ENCODE measurements at regions not wholly inside any gene's neighbourhood (a gene's known extent, or its start where the extent isn't known, plus 50 kb on each side); places are given as distances from the start of the nearest gene placed in this dataset.
"Not testable (repeated sequence)": the region's sequence is repeated elsewhere in the genome, so short reads cannot be mapped to it uniquely, and the experiment has no call there.

GRCh38 chr11:37442576-37442975 is 844.5 kb upstream of the RAG2 start:
- CTCF ChIA-PET = no interaction called here
- no peak for DNase-seq
- Mint-ChIP-seq H3K27ac (no peak overlapping the region), H3K36me3 (ENCODE audit: low read depth) (no peaks in the 10 kb centered on the region), H3K4me1 (ENCODE audit: low read depth) (no peaks in the 10 kb centered on the region), H3K27me3 (no peaks in the 10 kb centered on the region), H3K4me3 (no peak overlapping the region), H3K9me3 (peaks cover 11% of the 10 kb centered on the region)
- intact Hi-C loops (cut with micrococcal nuclease) = no loop called here
- POLR2A ChIA-PET = no interaction called here
- no peak for TF ChIP-seq CTCF (IDR thresholded peaks at IDR 0.05)
- ATAC-seq = no peak

- intact Hi-C loops (cut with micrococcal nuclease); H3K4me1 Mint-ChIP-seq (ENCODE audit: low read depth); H3K9me3 Mint-ChIP-seq: not testable (repeated sequence)
Measured at GRCh38 chr11:37431633-37432230, 833.7 kb upstream of the RAG2 start.

GRCh38 chr11:37430966-37431632 is 833.1 kb upstream of the RAG2 start:
- H3K27ac Mint-ChIP-seq; DNase-seq; POLR2A ChIA-PET; H3K36me3 Mint-ChIP-seq (ENCODE audit: low read depth); CTCF ChIA-PET; H3K4me3 Mint-ChIP-seq; ATAC-seq; intact Hi-C loops (cut with micrococcal nuclease); H3K9me3 Mint-ChIP-seq; H3K27me3 Mint-ChIP-seq; H3K4me1 Mint-ChIP-seq (ENCODE audit: low read depth): not testable (repeated sequence)

More at GRCh38 chr11:37431633-37432230, 833.7 kb upstream of the RAG2 start:
- CTCF ChIA-PET; POLR2A ChIA-PET; H3K36me3 Mint-ChIP-seq (ENCODE audit: low read depth); DNase-seq; H3K4me3 Mint-ChIP-seq; H3K27me3 Mint-ChIP-seq; ATAC-seq; H3K27ac Mint-ChIP-seq: not testable (repeated sequence)

- ATAC-seq (no peak), DNase-seq (no peak)
- CTCF ChIA-PET = no interaction called here
- intact Hi-C loops (cut with micrococcal nuclease) = no loop called here
- H3K36me3 Mint-ChIP-seq (ENCODE audit: low read depth) = no peaks in the 10 kb centered on the region
- H3K4me1 Mint-ChIP-seq (ENCODE audit: low read depth) = no peaks in the 10 kb centered on the region
- H3K9me3 Mint-ChIP-seq = peaks cover 11% of the 10 kb centered on the region
- POLR2A ChIA-PET = no interaction called here
- H3K27me3 Mint-ChIP-seq = no peaks in the 10 kb centered on the region
- H3K4me3 Mint-ChIP-seq = no peak overlapping the region
- TF ChIP-seq CTCF (IDR thresholded peaks at IDR 0.05) = no peak
- no peak overlapping the region for H3K27ac Mint-ChIP-seq
Measured at GRCh38 chr11:37422511-37422910, 824.5 kb upstream of the RAG2 start.

- ATAC-seq (no peak), DNase-seq (no peak)
- H3K4me1 Mint-ChIP-seq (ENCODE audit: low read depth) = no peaks in the 10 kb centered on the region
- H3K27ac Mint-ChIP-seq = no peak overlapping the region
- H3K27me3 Mint-ChIP-seq = no peaks in the 10 kb centered on the region
- peaks cover 6% of the 10 kb centered on the region for H3K9me3 Mint-ChIP-seq
- ChIA-PET CTCF (no interaction called here), POLR2A (no interaction called here)
- TF ChIP-seq CTCF (IDR thresholded peaks at IDR 0.05) = no peak
- intact Hi-C loops (cut with micrococcal nuclease) = no loop called here
- H3K4me3 Mint-ChIP-seq = no peak overlapping the region
- H3K36me3 Mint-ChIP-seq (ENCODE audit: low read depth) = no peaks in the 10 kb centered on the region
Measured at GRCh38 chr11:37411289-37411688, 813.3 kb upstream of the RAG2 start.

GRCh38 chr11:37409124-37409523 is 811.1 kb upstream of the RAG2 start:
- ATAC-seq = no peak
- Mint-ChIP-seq H3K4me1 (ENCODE audit: low read depth) (no peaks in the 10 kb centered on the region), H3K9me3 (peaks cover 2% of the 10 kb centered on the region), H3K36me3 (ENCODE audit: low read depth) (no peaks in the 10 kb centered on the region), H3K4me3 (no peak overlapping the region), H3K27ac (no peak overlapping the region), H3K27me3 (no peaks in the 10 kb centered on the region)
- POLR2A ChIA-PET = no interaction called here
- intact Hi-C loops (cut with micrococcal nuclease) = no loop called here
- CTCF ChIA-PET = no interaction called here
- no peak for DNase-seq
- no peak for TF ChIP-seq CTCF (IDR thresholded peaks at IDR 0.05)

All from activated CD8-positive, alpha-beta T cell treated with anti-CD3 and anti-CD28 coated beads for 36 hours (primary cell).